Effector memory CD4-positive, alpha-beta T cell (primary cell): ENCODE measurements at regions not wholly inside any gene's neighbourhood (a gene's known extent, or its start where the extent isn't known, plus 50 kb on each side); places are given as distances from the start of the nearest gene placed in this dataset.

Experiments
- DNase-seq, 3 donors: peaks; one replicate each; pipeline ENCODE4 v3.0.0-alpha.2; 2020
- H3K27ac ChIP-seq: 2 replicates; pipeline ENCODE4 v1.7.0; 2013; ENCODE audit warnings: mild to moderate bottlenecking, low read length, moderate library complexity; ENCODE audit not compliant: insufficient read depth, poor library complexity, severe bottlenecking
- H3K27me3 ChIP-seq: replicated peaks from 2 replicates; pipeline ENCODE4 v1.7.0; 2013; ENCODE audit warnings: mild to moderate bottlenecking, low read length; ENCODE audit not compliant: insufficient read depth, control insufficient read depth, poor library complexity, severe bottlenecking
- H3K36me3 ChIP-seq: 2 replicates; pipeline ENCODE4 v1.7.0; 2013; ENCODE audit warnings: mild to moderate bottlenecking, low read length, moderate library complexity; ENCODE audit not compliant: control insufficient read depth, insufficient read depth
- H3K4me1 ChIP-seq: 2 replicates; pipeline ENCODE4 v1.7.0; 2013; ENCODE audit warnings: low read length, mild to moderate bottlenecking; ENCODE audit not compliant: control insufficient read depth, insufficient read depth, poor library complexity, severe bottlenecking
- H3K4me3 ChIP-seq: 2 replicates; pipeline ENCODE4 v1.7.0; 2013; ENCODE audit warnings: low read length, low read depth, mild to moderate bottlenecking; ENCODE audit not compliant: insufficient read depth, poor library complexity, severe bottlenecking
- H3K9me3 ChIP-seq: 2 replicates; pipeline ENCODE4 v1.7.0; 2013; ENCODE audit warnings: mild to moderate bottlenecking, low read length, moderate library complexity; ENCODE audit not compliant: control insufficient read depth

DNA sequence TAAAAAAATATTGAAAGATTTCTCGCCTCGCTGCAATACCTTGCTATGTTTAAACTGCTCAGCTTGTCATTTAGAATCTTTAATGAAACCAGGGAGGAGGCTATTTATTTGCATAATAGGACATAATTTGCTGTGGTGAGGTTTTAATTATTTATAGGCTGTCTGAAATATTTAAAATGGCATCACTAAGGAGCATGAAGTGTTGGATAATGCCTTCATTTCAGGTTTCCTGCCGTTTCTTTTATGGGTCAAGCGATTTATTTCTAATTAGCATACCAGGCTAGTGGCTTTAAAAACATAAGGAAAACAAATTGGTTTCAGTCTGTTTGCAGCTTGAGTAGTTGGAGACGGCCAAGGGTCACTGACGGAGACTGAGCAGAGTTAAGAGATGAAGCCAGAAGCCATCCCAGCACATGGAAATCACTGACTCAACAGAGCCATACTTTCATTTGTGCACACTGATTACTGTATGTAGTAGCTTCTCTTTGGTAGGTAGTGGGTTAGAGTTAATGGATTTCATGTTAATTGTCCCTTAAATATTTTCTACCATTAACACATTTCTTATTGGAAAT lies 1962.4 kb upstream of the TENM3 start:
- H3K4me3 ChIP-seq, result no peak overlapping the region
- H3K27ac ChIP-seq, result no peak overlapping the region
- H3K36me3 ChIP-seq, result no peaks in the 10 kb centered on the region
- DNase-seq, result no peak
- no peaks in the 10 kb centered on the region for H3K9me3 ChIP-seq
- H3K4me1 ChIP-seq, result no peaks in the 10 kb centered on the region
- no peaks in the 10 kb centered on the region for H3K27me3 ChIP-seq

DNA sequence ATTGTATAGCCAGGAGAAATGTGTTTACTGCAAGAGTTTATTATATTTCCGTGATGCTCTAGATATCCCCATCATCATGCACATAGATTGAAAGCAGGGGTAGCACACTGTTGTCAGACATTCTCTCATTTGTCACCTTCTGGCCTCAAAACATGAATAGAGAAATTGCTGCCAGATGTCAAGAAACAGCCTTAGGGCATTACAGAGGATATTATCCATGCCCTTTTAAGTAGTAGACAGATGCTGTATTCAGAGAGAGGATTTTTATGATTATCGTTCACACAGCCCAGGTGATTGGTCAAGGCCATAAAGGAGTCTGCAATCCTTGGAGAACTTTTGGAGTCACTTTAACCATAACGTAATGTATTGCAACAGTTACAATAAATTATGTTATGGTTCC lies 1961.5 kb upstream of the TENM3 start:
- no peaks in the 10 kb centered on the region for H3K9me3 ChIP-seq
- no peaks in the 10 kb centered on the region for H3K36me3 ChIP-seq
- no peak for DNase-seq
- no peaks in the 10 kb centered on the region for H3K4me1 ChIP-seq
- no peak overlapping the region for H3K27ac ChIP-seq
- no peak overlapping the region for H3K4me3 ChIP-seq
- no peaks in the 10 kb centered on the region for H3K27me3 ChIP-seq

DNA sequence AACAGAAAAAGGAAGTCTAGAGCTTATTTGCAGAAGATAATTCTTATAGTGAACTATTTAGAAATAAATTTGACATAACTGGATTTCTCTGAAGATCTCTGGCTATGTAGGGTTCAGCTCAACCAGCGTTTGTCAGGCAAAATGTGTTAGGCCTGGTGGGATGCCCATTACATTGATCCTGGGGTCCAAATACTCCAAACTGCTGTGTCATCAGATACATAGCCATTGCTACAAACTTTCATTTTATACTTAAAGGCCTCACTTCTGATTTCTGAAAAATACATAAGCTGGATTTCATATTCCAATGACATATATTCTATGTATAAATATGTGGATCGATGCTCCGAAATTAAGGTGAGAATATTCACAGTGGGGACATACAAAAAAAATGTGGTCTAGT lies 1958.9 kb upstream of the TENM3 start:
- no peaks in the 10 kb centered on the region for H3K27me3 ChIP-seq
- no peak for DNase-seq
- H3K4me1 ChIP-seq, result no peaks in the 10 kb centered on the region
- H3K27ac ChIP-seq, result no peak overlapping the region
- H3K9me3 ChIP-seq, result no peaks in the 10 kb centered on the region
- H3K4me3 ChIP-seq, result no peak overlapping the region
- H3K36me3 ChIP-seq, result no peaks in the 10 kb centered on the region

DNA sequence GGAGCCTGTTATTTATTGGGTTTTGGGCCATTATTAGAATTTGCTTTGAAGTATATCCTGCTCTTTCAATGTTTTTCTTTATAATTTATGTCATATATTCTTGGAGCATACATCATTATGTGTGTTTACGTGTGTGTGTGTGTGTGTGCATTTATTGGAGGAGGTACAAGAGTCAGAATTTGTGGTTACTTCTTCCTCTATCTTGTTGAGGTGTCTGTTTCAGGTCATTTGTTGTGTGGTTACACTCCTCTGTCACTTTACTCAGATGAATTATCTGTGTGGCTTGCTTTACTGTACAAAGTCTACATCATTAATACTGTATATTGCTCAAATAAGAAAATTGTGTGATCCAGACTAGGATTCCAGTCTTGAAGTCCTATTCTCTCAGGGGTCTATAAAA lies 1957.4 kb upstream of the TENM3 start:
- DNase-seq, result no peak
- H3K27me3 ChIP-seq, result no peaks in the 10 kb centered on the region
- H3K36me3 ChIP-seq, result no peaks in the 10 kb centered on the region
- H3K27ac ChIP-seq, result no peak overlapping the region
- H3K9me3 ChIP-seq, result no peaks in the 10 kb centered on the region
- H3K4me3 ChIP-seq, result no peak overlapping the region
- H3K4me1 ChIP-seq, result no peaks in the 10 kb centered on the region

DNA sequence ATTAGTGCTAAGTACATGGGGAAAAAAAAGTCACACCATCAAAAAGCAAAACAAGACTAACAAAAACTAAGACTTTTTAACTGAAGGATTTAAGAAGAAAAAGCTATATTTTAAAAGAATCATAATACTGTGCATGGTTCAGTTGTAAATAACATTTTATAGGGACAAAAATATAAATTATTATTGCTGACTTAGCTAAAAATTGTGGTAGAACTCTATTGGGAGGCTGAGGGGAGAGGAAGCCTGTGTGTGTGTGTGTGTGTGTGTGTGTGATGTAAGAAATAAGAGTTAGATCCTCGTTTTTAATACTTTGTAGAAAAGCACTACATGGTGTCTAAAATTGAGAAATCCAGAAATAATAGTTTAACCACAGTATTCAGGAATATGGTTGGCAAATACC lies 1950.9 kb upstream of the TENM3 start:
- H3K4me1 ChIP-seq, result no peaks in the 10 kb centered on the region
- DNase-seq, result no peak
- H3K36me3 ChIP-seq, result no peaks in the 10 kb centered on the region
- no peak overlapping the region for H3K4me3 ChIP-seq
- H3K27me3 ChIP-seq, result no peaks in the 10 kb centered on the region
- H3K9me3 ChIP-seq, result no peaks in the 10 kb centered on the region
- H3K27ac ChIP-seq, result no peak overlapping the region

DNA sequence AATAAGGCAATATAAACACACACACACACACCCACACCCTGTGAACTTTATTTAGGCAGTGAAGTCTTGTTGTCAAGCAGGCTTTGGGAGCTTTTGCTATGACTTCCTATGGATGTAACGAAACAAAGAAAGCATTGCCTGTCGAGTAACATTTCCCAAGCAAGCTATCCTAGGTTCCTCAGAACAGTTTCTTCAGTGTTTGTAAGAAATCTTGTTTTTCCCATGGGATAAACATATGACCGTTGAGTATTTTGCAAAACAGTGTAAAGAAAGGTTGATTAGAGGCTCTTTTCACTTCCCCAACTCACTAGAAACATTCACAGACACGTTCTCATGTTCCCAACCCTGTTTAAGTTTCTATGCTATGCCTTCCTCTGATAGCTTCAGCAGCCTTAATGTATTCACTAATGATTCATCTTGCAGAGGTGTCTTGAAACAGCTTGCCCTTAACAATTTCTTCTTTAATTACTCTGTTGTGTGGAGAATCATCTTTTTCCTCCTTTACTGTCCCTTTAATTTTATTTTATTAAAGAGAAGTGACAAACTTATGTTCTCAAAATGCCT lies 1947.1 kb upstream of the TENM3 start:
- Histone ChIP-seq H3K9me3 (no peaks in the 10 kb centered on the region), H3K27ac (no peak overlapping the region), H3K36me3 (no peaks in the 10 kb centered on the region), H3K27me3 (no peaks in the 10 kb centered on the region), H3K4me1 (no peaks in the 10 kb centered on the region), H3K4me3 (no peak overlapping the region)
- no peak for DNase-seq

DNA sequence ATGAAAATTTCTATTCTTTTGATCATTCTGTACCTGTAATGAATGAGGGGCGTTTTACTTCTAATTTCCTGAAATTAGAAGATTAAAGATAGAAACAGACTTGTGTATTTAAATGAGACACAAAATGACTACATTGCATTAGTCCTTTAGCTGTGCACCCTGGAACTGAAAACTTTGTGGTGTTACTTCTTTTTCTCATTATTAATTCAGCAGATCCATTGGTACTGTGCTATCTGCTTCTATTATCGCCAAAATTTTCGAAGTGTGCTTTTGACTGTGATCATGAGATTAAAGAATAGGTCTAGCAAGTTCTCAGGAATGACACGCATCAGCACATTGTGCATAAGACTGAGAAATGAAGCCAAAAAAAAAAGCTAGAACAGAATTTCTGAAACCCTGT lies 1938.9 kb upstream of the TENM3 start:
- Histone ChIP-seq H3K36me3 (no peaks in the 10 kb centered on the region), H3K4me1 (no peaks in the 10 kb centered on the region), H3K9me3 (no peaks in the 10 kb centered on the region), H3K4me3 (no peak overlapping the region), H3K27me3 (no peaks in the 10 kb centered on the region), H3K27ac (no peak overlapping the region)
- DNase-seq, result no peak

DNA sequence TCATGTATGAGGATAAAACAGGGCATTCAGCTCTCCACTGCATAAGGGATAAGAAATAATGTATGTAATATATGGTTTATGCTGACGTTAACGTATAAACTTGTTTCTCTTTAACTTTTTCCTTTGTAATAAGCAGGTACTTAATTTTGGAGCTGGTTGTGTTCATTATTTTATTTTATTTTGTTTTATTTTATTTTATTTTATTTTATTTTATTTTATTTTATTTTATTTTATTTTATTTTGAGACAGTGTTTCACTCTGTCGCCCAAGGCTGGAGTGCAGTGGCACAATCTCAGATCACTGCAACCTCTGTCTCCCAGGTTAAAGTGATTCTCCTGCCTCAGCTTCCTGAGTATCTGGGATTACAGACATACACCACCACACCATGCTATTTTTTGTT lies 1932.6 kb upstream of the TENM3 start:
- no peak overlapping the region for H3K27ac ChIP-seq
- no peaks in the 10 kb centered on the region for H3K27me3 ChIP-seq
- H3K36me3 ChIP-seq, result no peaks in the 10 kb centered on the region
- H3K9me3 ChIP-seq, result no peaks in the 10 kb centered on the region
- H3K4me3 ChIP-seq, result no peak overlapping the region
- no peaks in the 10 kb centered on the region for H3K4me1 ChIP-seq
- no peak for DNase-seq

DNA sequence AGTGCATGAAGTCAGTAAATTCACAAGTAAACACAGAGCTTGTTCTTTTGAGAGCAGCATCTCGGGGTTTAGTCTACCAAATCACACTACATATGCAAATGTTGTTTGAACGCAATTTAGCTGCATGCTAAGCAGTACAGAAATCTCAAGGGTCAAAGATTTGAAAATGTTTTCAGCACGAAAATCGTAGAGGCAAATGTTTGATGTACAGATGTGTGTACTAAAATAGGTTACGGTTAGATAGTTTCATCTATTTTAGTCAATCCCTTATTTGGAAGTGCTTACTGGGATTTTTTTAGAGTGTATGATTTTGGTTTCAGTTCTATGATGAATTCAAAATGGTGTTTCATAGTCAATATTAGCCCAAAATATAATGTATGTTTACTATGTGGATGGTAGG lies 1928.2 kb upstream of the TENM3 start:
- H3K4me1 ChIP-seq, result no peaks in the 10 kb centered on the region
- H3K4me3 ChIP-seq, result no peak overlapping the region
- no peaks in the 10 kb centered on the region for H3K9me3 ChIP-seq
- no peak overlapping the region for H3K27ac ChIP-seq
- no peaks in the 10 kb centered on the region for H3K36me3 ChIP-seq
- no peaks in the 10 kb centered on the region for H3K27me3 ChIP-seq
- no peak for DNase-seq

DNA sequence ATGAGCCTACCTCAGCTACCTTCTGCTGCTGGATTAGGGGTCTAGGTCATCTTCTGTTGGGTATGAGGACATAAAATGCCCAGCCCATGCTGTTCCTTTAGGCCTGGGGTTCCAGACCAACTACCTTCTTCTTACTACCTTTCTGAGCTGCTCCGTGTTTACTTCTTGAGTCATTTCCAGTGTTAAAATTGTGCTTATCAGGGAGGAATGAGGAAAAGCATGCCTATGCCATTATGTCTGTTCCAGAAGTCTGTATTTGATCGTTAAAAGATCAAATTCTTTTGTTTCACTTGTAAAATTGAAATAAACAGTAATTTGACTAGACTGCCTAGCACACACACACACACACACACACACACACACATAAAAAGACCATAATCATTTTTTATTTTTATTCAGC lies 1912.7 kb upstream of the TENM3 start:
- no peak overlapping the region for H3K4me3 ChIP-seq
- no peak for DNase-seq
- no peak overlapping the region for H3K27ac ChIP-seq
- no peaks in the 10 kb centered on the region for H3K4me1 ChIP-seq
- no peaks in the 10 kb centered on the region for H3K36me3 ChIP-seq
- no peaks in the 10 kb centered on the region for H3K27me3 ChIP-seq
- H3K9me3 ChIP-seq, result no peaks in the 10 kb centered on the region
